ENCODE measurements at regions not wholly inside any gene's neighbourhood (a gene's known extent, or its start where the extent isn't known, plus 50 kb on each side); places are given as distances from the start of the nearest gene placed in this dataset.

GRCh38 chr17:31699886-31700285, 159.2 kb downstream of the COPRS start:
- DNase-seq (ENCODE audit: low read depth, low spot score), result no peak
- Histone ChIP-seq H3K4me1 (ENCODE audit: control insufficient read depth, extremely low read depth, insufficient read depth, low read length) (no peaks in the 10 kb centered on the region), H3K9me3 (replicated peaks; ENCODE audit: control insufficient read depth, insufficient read depth, low read length) (no peaks in the 10 kb centered on the region), H3K4me2 (ENCODE audit: insufficient read depth, low read length) (no peak overlapping the region), H3K27me3 (ENCODE audit: control insufficient read depth in 2 of 2, insufficient read depth in 2 of 2, low read length in 2 of 2) (peaks cover 0 to 4% of the 10 kb centered on the region in 2 experiments), H3K79me2 (ENCODE audit: control insufficient read depth, insufficient read depth, low read length) (no peaks in the 10 kb centered on the region), H4K20me1 (replicated peaks; ENCODE audit: control insufficient read depth, extremely low read depth, insufficient read depth, low read length) (no peaks in the 10 kb centered on the region), H3K36me3 (ENCODE audit: control insufficient read depth in 2 of 2, extremely low read depth in 1 of 2, insufficient read depth in 2 of 2, low read length in 2 of 2) (no peaks in the 10 kb centered on the region), H3K9ac (replicated peaks; ENCODE audit: extremely low read depth, insufficient read depth, low read length) (no peak overlapping the region), H3K4me3 (replicated peaks in 1 of 3; ENCODE audit: insufficient read depth in 1 of 3, low read depth in 1 of 3, low read length in 3 of 3) (no peak overlapping the region), H2AFZ (ENCODE audit: low read depth, low read length) (no peak overlapping the region), H3K27ac (ENCODE audit: insufficient read depth, low read depth, low read length) (no peak overlapping the region), H3K9me1 (replicated peaks; ENCODE audit: control insufficient read depth, extremely low read depth, insufficient read depth, low read length) (no peaks in the 10 kb centered on the region)
- intact Hi-C loops (cut with micrococcal nuclease) (no loop called here), dilution Hi-C loops (cut with MboI; ENCODE audit: extremely low pct_ligation_motif_present, low sequenced_read_pairs) (no loop called here)
- BruUV-seq (replicated peaks), result no TSS peak
- no peak for FAIRE-seq
- TF ChIP-seq FOS (IDR thresholded peaks at IDR 0.05; ENCODE audit: borderline replicate concordance, insufficient read depth, low read length) (no peak), CTCF (IDR thresholded peaks at IDR 0.05; ENCODE audit: extremely low read depth in 1 of 2, insufficient read depth in 1 of 2, low read depth in 1 of 2, low read length in 2 of 2) (no peak), MYC (IDR thresholded peaks at IDR 0.05; ENCODE audit: low read depth, low read length) (no peak), POLR2AphosphoS5 (IDR thresholded peaks at IDR 0.05; ENCODE audit: insufficient read depth, low read depth, low read length) (no peak), GATA2 (IDR thresholded peaks at IDR 0.05; ENCODE audit: insufficient read depth, insufficient read length, low read depth, low read length) (no peak), POLR2A (IDR thresholded peaks at IDR 0.05; ENCODE audit: low read depth, low read length) (no peak), JUN (IDR thresholded peaks at IDR 0.05; ENCODE audit: borderline replicate concordance, insufficient read depth, insufficient read length, low read depth) (no peak), EZH2 (IDR thresholded peaks at IDR 0.05; ENCODE audit: borderline replicate concordance, low read depth, low read length, severe bottlenecking) (no peak)
- TF ChIP-seq, protein P1, sequence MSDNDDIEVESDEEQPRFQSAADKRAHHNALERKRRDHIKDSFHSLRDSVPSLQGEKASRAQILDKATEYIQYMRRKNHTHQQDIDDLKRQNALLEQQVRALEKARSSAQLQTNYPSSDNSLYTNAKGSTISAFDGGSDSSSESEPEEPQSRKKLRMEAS (IDR thresholded peaks at IDR 0.05; ENCODE audit: insufficient read depth, insufficient read length), result no peak
- ChIA-PET POLR2A (no interaction called here), CTCF (interaction anchor here (1.0 kb wide), 2 partner anchors 14 to 142 kb away, joined by 3 read pairs; no protein-coding TSS in a partner anchor)
